IPS-18a (cell line): ENCODE measurements at regions not wholly inside any gene's neighbourhood (a gene's known extent, or its start where the extent isn't known, plus 50 kb on each side); places are given as distances from the start of the nearest gene placed in this dataset.

ENCODE experiments used
- H3K27ac ChIP-seq: one replicate; pipeline ENCODE4 v1.5.1; 2013; ENCODE audit warnings: low read length
- H3K27me3 ChIP-seq: one replicate; pipeline ENCODE4 v1.6.1; 2013; ENCODE audit warnings: mild to moderate bottlenecking, low read length; ENCODE audit not compliant: control insufficient read depth, insufficient read depth
- H3K36me3 ChIP-seq: one replicate; pipeline ENCODE4 v1.6.1; 2013; ENCODE audit warnings: low read depth, low read length; ENCODE audit not compliant: control insufficient read depth
- H3K4me1 ChIP-seq: one replicate; pipeline ENCODE4 v1.6.1; 2013; ENCODE audit warnings: low read depth, low read length; ENCODE audit not compliant: control insufficient read depth
- H3K4me3 ChIP-seq: one replicate; pipeline ENCODE4 v1.5.1; 2013; ENCODE audit warnings: low read length
- H3K9ac ChIP-seq: one replicate; pipeline ENCODE4 v1.6.1; 2013; ENCODE audit warnings: mild to moderate bottlenecking, low read length, moderate library complexity
- H3K9me3 ChIP-seq: one replicate; pipeline ENCODE4 v1.6.1; 2013; ENCODE audit warnings: low read depth, low read length; ENCODE audit not compliant: control insufficient read depth

DNA sequence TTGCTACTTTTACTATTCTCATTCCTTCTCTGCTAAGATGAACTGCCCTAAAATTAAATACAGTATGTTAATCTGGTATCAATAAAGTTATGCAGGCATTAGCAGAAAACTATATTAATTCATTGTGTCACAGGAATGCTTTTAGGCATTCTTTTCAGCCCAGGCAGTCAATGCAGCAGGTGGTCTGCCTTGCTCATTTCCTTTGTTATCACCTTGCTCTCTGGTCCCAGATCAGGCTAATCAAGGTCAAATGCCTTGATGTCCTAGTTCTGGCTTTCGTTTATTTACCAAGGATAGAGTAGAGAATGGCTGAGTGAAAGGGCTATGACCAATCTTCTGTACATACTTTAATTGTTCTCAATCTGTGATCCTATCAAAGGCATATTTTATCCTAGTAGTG, 1023.6 kb downstream of the TMEM182 start:
- no peak overlapping the region for H3K4me3 ChIP-seq
- H3K4me1 ChIP-seq = peaks cover 24% of the 10 kb centered on the region
- H3K36me3 ChIP-seq = no peaks in the 10 kb centered on the region
- H3K9ac ChIP-seq = no peak overlapping the region
- peaks cover 37% of the 10 kb centered on the region for H3K27me3 ChIP-seq
- H3K27ac ChIP-seq = no peak overlapping the region
- H3K9me3 ChIP-seq = no peaks in the 10 kb centered on the region

GRCh38 chr2:103785956-103786355, 1024.1 kb downstream of the TMEM182 start:
- Histone ChIP-seq H3K9me3 (no peaks in the 10 kb centered on the region), H3K36me3 (no peaks in the 10 kb centered on the region), H3K4me3 (no peak overlapping the region), H3K9ac (no peak overlapping the region), H3K4me1 (peaks cover 24% of the 10 kb centered on the region), H3K27ac (no peak overlapping the region), H3K27me3 (peaks cover 42% of the 10 kb centered on the region)

GRCh38 chr2:103788389-103788788, 1026.6 kb downstream of the TMEM182 start:
- H3K9me3 ChIP-seq = peaks cover 4% of the 10 kb centered on the region
- peaks cover 67% of the 10 kb centered on the region for H3K27me3 ChIP-seq
- peaks cover 29% of the 10 kb centered on the region for H3K4me1 ChIP-seq
- no peak overlapping the region for H3K9ac ChIP-seq
- H3K4me3 ChIP-seq = no peak overlapping the region
- H3K36me3 ChIP-seq = no peaks in the 10 kb centered on the region
- H3K27ac ChIP-seq = no peak overlapping the region

GRCh38 chr2:103788951-103789350, 1027.1 kb downstream of the TMEM182 start:
- H3K27ac ChIP-seq = no peak overlapping the region
- no peak overlapping the region for H3K4me3 ChIP-seq
- H3K9ac ChIP-seq = no peak overlapping the region
- peaks cover 27% of the 10 kb centered on the region for H3K4me1 ChIP-seq
- peaks cover 72% of the 10 kb centered on the region for H3K27me3 ChIP-seq
- H3K9me3 ChIP-seq = peaks cover 4% of the 10 kb centered on the region
- H3K36me3 ChIP-seq = no peaks in the 10 kb centered on the region

- Histone ChIP-seq H3K4me1 (peaks cover 21% of the 10 kb centered on the region), H3K27me3 (peaks cover 78% of the 10 kb centered on the region), H3K4me3 (no peak overlapping the region), H3K27ac (no peak overlapping the region), H3K36me3 (no peaks in the 10 kb centered on the region), H3K9me3 (peaks cover 4% of the 10 kb centered on the region), H3K9ac (no peak overlapping the region)
Measured at GRCh38 chr2:103789381-103790095, 1027.7 kb downstream of the TMEM182 start.

- peaks cover 16% of the 10 kb centered on the region for H3K4me1 ChIP-seq
- no peak overlapping the region for H3K9ac ChIP-seq
- peaks cover 87% of the 10 kb centered on the region for H3K27me3 ChIP-seq
- H3K9me3 ChIP-seq = peaks cover 4% of the 10 kb centered on the region
- no peak overlapping the region for H3K27ac ChIP-seq
- H3K4me3 ChIP-seq = no peak overlapping the region
- H3K36me3 ChIP-seq = no peaks in the 10 kb centered on the region
Measured at GRCh38 chr2:103792042-103792441, 1030.2 kb downstream of the TMEM182 start.

DNA sequence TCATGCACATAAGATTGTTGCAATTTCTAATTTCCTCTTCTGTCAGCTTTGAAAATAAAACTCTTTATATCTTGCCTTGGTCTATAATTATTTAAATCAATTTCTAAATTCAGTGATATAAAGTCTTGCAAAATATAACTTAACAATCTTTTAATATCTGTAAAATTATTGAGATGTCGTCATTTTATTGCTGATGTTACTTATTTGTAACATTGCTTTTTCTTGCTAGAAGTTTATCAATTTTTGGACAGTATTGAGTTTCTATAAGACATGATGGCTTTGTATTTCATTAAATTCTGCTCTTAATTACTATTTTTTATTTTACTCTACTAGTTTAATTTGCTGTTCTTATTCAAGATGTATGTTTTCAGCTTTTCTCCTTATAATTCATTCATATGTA, 1036.5 kb downstream of the TMEM182 start:
- Histone ChIP-seq H3K27ac (no peak overlapping the region), H3K9me3 (no peaks in the 10 kb centered on the region), H3K4me3 (no peak overlapping the region), H3K36me3 (no peaks in the 10 kb centered on the region), H3K27me3 (peaks cover 32% of the 10 kb centered on the region), H3K4me1 (no peaks in the 10 kb centered on the region), H3K9ac (no peak overlapping the region)

- Histone ChIP-seq H3K4me1 (peaks cover 4% of the 10 kb centered on the region), H3K36me3 (no peaks in the 10 kb centered on the region), H3K27ac (no peak overlapping the region), H3K9ac (no peak overlapping the region), H3K9me3 (no peaks in the 10 kb centered on the region), H3K27me3 (no peaks in the 10 kb centered on the region), H3K4me3 (no peak overlapping the region)
Measured at GRCh38 chr2:103804013-103804412, 1042.2 kb downstream of the TMEM182 start.

GRCh38 chr2:103805746-103806145, 1043.9 kb downstream of the TMEM182 start:
- Histone ChIP-seq H3K36me3 (no peaks in the 10 kb centered on the region), H3K27me3 (no peaks in the 10 kb centered on the region), H3K4me1 (peaks cover 21% of the 10 kb centered on the region)

GRCh38 chr2:103808814-103809213, 1045.1 kb upstream of the POU3F3 start:
- H3K9me3 ChIP-seq = no peaks in the 10 kb centered on the region
- no peak overlapping the region for H3K9ac ChIP-seq
- no peaks in the 10 kb centered on the region for H3K27me3 ChIP-seq
- H3K36me3 ChIP-seq = no peaks in the 10 kb centered on the region
- no peak overlapping the region for H3K4me3 ChIP-seq
- peaks cover 25% of the 10 kb centered on the region for H3K4me1 ChIP-seq
- H3K27ac ChIP-seq = no peak overlapping the region

More at GRCh38 chr2:103805746-103806145, 1043.9 kb downstream of the TMEM182 start:
- no peak overlapping the region for H3K27ac ChIP-seq
- H3K9me3 ChIP-seq = no peaks in the 10 kb centered on the region
- H3K9ac ChIP-seq = no peak overlapping the region
- no peak overlapping the region for H3K4me3 ChIP-seq

DNA sequence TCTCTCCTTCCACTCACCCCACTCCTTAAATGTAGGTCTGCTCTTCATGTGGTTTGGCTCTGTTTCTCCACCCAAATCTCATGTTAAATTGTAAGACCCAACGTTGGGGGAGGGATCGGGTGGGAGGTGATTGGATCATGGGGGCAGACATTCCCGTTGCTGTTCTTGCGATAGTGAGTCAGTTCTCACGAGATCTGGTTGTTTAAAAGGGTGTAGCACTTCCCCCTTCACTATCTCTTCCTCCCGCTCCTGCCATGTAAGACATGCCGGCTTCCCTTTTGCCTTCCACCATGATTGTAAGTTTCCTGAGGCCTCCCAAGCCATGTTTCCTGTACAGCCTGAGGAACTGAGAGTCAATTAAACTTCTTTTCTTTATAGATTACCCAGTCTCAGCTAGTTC, 1044.5 kb upstream of the POU3F3 start:
- no peaks in the 10 kb centered on the region for H3K36me3 ChIP-seq
- H3K27me3 ChIP-seq = no peaks in the 10 kb centered on the region
- H3K4me1 ChIP-seq = peaks cover 25% of the 10 kb centered on the region
- H3K27ac ChIP-seq = no peak overlapping the region
- no peak overlapping the region for H3K9ac ChIP-seq
- no peak overlapping the region for H3K4me3 ChIP-seq
- H3K9me3 ChIP-seq = no peaks in the 10 kb centered on the region

GRCh38 chr2:103809941-103810441, 1043.9 kb upstream of the POU3F3 start:
- no peak overlapping the region for H3K27ac ChIP-seq
- H3K4me3 ChIP-seq = no peak overlapping the region
- no peaks in the 10 kb centered on the region for H3K9me3 ChIP-seq
- H3K36me3 ChIP-seq = no peaks in the 10 kb centered on the region
- peaks cover 25% of the 10 kb centered on the region for H3K4me1 ChIP-seq
- no peaks in the 10 kb centered on the region for H3K27me3 ChIP-seq
- H3K9ac ChIP-seq = no peak overlapping the region
